Mucosa of descending colon (tissue), 3 donors: ENCODE measurements at regions not wholly inside any gene's neighbourhood (a gene's known extent, or its start where the extent isn't known, plus 50 kb on each side); places are given as distances from the start of the nearest gene placed in this dataset.
"Not testable (repeated sequence)": the region's sequence is repeated elsewhere in the genome, so short reads cannot be mapped to it uniquely, and the experiment has no call there.

Source experiments
- ATAC-seq: fragments of 200-7000 bp; cut with Tn5 transposase; one replicate; pipeline ENCODE4 v1.9.1; 2020; ENCODE audit warnings: mild to moderate bottlenecking, moderate library complexity
- DNase-seq, 3 donors: peaks; one replicate each; pipeline ENCODE4 v3.0.0-alpha.2; 2020
- H3K36me3 ChIP-seq: fragments of 200-600 bp; one replicate; pipeline ENCODE4 v1.8.0; 2021; ENCODE audit warnings: low read depth, mild to moderate bottlenecking
- H3K4me1 ChIP-seq: fragments of 200-600 bp; one replicate; pipeline ENCODE4 v1.8.0; 2021; ENCODE audit warnings: low read depth, mild to moderate bottlenecking
- H3K4me3 ChIP-seq: fragments of 200-600 bp; one replicate; pipeline ENCODE4 v1.8.0; 2021; ENCODE audit warnings: mild to moderate bottlenecking
- H3K9me3 ChIP-seq: fragments of 200-600 bp; one replicate; pipeline ENCODE4 v1.8.0; 2021; ENCODE audit warnings: mild to moderate bottlenecking
- CTCF ChIP-seq: fragments of 200-600 bp; IDR thresholded peaks from one replicate; pipeline ENCODE4 v1.8.0; 2022; ENCODE audit warnings: antibody characterized with exemption, mild to moderate bottlenecking
- intact Hi-C, 2 donors: fragments of 100-400 bp; cut with DNase I in 1 of 2; cut with micrococcal nuclease in 1 of 2; formaldehyde crosslinking; loops; one replicate each; pipeline versions ENCODE4 v1.11.0 to v1.11.1; 2022; cut with DNase I, micrococcal nuclease
- donor health status: DM: no; HTN: no; CAD: no; lungs with moderate emphysema.
- donor health status: DM: no; HTN: no; CAD: no.
- donor health status: DM: no; HTN: yes; CAD: no.

- intact Hi-C loops = no loop called here
- ATAC-seq (peak; percentile 53), DNase-seq (no peak)
Measured at GRCh38 chr18:49685231-49685942, 123.5 kb downstream of the LIPG start.

GRCh38 chr18:49682803-49683190 is 120.9 kb downstream of the LIPG start:
- H3K4me3 ChIP-seq, H3K4me1 ChIP-seq, H3K36me3 ChIP-seq, DNase-seq, ATAC-seq, H3K9me3 ChIP-seq, intact Hi-C loops: not testable (repeated sequence)

More at GRCh38 chr18:49685231-49685942, 123.5 kb downstream of the LIPG start:
- no peak overlapping the region for H3K4me3 ChIP-seq
- peaks cover 3% of the 10 kb centered on the region for H3K4me1 ChIP-seq
- H3K9me3 ChIP-seq = no peaks in the 10 kb centered on the region
- no peaks in the 10 kb centered on the region for H3K36me3 ChIP-seq
- no peak for TF ChIP-seq CTCF

- intact Hi-C loops = no loop called here
- no peak for TF ChIP-seq CTCF
Measured at GRCh38 chr18:49682173-49682802, 120.4 kb downstream of the LIPG start.

GRCh38 chr18:49681387-49681786 is 119.5 kb downstream of the LIPG start:
- DNase-seq (no peak), ATAC-seq (peak; percentile 62)
- TF ChIP-seq CTCF = no peak
- H3K4me1 ChIP-seq = peaks cover 10% of the 10 kb centered on the region
- H3K4me3 ChIP-seq = no peak overlapping the region
- H3K9me3 ChIP-seq = no peaks in the 10 kb centered on the region
- intact Hi-C loops = no loop called here
- H3K36me3 ChIP-seq = no peaks in the 10 kb centered on the region

More at GRCh38 chr18:49682173-49682802, 120.4 kb downstream of the LIPG start:
- H3K4me3 ChIP-seq = no peak overlapping the region
- H3K9me3 ChIP-seq = no peaks in the 10 kb centered on the region
- no peaks in the 10 kb centered on the region for H3K36me3 ChIP-seq
- peaks cover 10% of the 10 kb centered on the region for H3K4me1 ChIP-seq
- DNase-seq (no peak), ATAC-seq (no peak)

DNA sequence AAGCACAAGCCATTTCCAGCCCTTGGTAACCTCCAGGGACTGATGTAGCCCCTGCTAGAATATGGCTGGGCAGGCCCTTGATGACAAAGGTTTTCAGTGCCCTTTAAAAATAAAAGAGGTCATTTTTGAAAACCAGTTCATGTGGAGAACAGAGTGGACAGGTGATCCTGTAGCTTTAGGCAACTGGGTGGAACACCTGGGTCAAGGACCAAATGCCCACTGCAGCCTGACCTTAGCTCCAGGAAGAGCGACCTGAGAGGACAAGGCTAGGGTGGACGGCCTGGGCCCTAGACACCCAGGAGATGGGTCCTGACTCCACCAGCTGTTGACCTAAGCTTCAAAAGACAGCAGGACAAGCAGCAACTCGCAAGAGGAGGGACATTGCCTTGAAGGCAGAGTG is 116.6 kb downstream of the LIPG start:
- intact Hi-C loops = no loop called here
- DNase-seq = no peak
- H3K4me3 ChIP-seq = no peak overlapping the region
- no peaks in the 10 kb centered on the region for H3K9me3 ChIP-seq
- H3K36me3 ChIP-seq = no peaks in the 10 kb centered on the region
- H3K4me1 ChIP-seq = peaks cover 7% of the 10 kb centered on the region
- no peak for TF ChIP-seq CTCF
- peak; percentile 12 for ATAC-seq

DNA sequence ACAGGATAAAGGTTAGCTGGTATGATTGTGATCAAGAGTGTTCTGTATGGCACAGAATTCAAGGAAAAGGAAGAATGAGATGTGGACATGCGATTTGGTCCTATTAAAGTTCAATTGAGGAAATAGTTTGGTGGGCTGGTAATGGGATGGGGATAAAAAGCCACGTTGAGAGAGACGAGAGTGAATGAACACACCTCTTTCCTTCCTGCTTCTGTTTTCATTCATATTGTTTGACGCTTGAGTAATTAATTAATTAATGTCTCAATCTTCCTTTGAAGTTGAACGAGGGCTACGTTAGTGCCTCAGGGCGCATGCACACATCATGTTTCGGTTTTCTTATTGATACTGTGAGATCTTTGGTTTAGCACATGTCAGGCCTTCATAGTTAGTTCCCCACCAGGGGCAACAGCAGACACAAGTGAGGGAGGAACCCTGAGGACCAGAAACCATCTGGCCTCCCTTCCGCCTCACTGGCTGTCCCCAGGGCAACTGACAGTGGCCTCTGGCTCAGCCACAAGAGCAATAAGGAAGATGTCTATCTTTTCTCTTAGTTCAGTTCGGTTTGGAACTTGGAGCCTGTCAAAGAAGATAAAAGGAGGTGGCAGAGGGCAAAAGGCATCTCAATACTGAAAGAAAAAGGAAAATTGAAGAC is 116.0 kb downstream of the LIPG start:
- peak; percentile 91 for ATAC-seq
- no peaks in the 10 kb centered on the region for H3K9me3 ChIP-seq
- no peak for TF ChIP-seq CTCF
- peaks cover 7% of the 10 kb centered on the region for H3K4me1 ChIP-seq
- H3K4me3 ChIP-seq = no peak overlapping the region
- no peaks in the 10 kb centered on the region for H3K36me3 ChIP-seq
- peak; percentile 49 to 66 (median 60) for DNase-seq
- intact Hi-C loops = no loop called here
